Endothelial cell of umbilical vein (primary cell): ENCODE measurements at regions not wholly inside any gene's neighbourhood (a gene's known extent, or its start where the extent isn't known, plus 50 kb on each side); places are given as distances from the start of the nearest gene placed in this dataset.

Source experiments
- BruUV-seq: library from RNA; stranded (reverse); fragments of 400-500 nt; replicated peaks from 2 replicates; lab custom pipeline; 2021; lab: Mats Ljungman, UMichigan
- CTCF ChIA-PET: fragments of 300-600, 350-600 bp; sonication (Branson Sonifier 250); formaldehyde crosslinking; loops from one replicate; lab custom pipeline; 2021; ENCODE audit warnings: antibody characterized with exemption, inconsistent platforms; lab: Charles Lee
- POLR2A ChIA-PET: fragments of 300-600, 350-600 bp; sonication (Branson Sonifier 250); formaldehyde crosslinking; loops from one replicate; lab custom pipeline; 2021; ENCODE audit warnings: antibody characterized with exemption, inconsistent platforms; lab: Charles Lee
- DNase-seq: peaks from one replicate; pipeline ENCODE4 v3.0.0-alpha.2; 2011; ENCODE audit warnings: low read depth, low spot score
- FAIRE-seq: peaks from 2 replicates; lab custom pipeline; 2011; peaks lifted over from hg19 to GRCh38; lab: Jason Lieb, UNC
- H2AFZ ChIP-seq: 2 replicates; pipeline ENCODE4 v1.6.0; 2012; ENCODE audit warnings: low read depth, low read length, control low read depth, inconsistent platforms
- H3K27ac ChIP-seq: 2 replicates; pipeline ENCODE4 v1.5.1; 2011; ENCODE audit warnings: low read depth, mild to moderate bottlenecking, control low read depth, low read length, moderate library complexity; ENCODE audit not compliant: insufficient read depth
- H3K27me3 ChIP-seq, 2 experiments: 2 replicates each; pipeline versions ENCODE4 v1.6.0 to v1.6.1; 2011; ENCODE audit warnings: low read length in 2 of 2, mixed read lengths in 1 of 2; ENCODE audit not compliant: control insufficient read depth in 2 of 2, insufficient read depth in 2 of 2
- H3K36me3 ChIP-seq, 2 experiments: 2 replicates in 1 of 2; 3 replicates in 1 of 2; pipeline ENCODE4 v1.5.1; 2011; ENCODE audit warnings: low read length in 2 of 2, mild to moderate bottlenecking in 1 of 2, moderate library complexity in 1 of 2; ENCODE audit not compliant: control insufficient read depth in 2 of 2, insufficient read depth in 2 of 2; ENCODE audit errors: extremely low read depth in 1 of 2
- H3K4me1 ChIP-seq: 3 replicates; pipeline ENCODE4 v1.5.1; 2011; ENCODE audit warnings: mild to moderate bottlenecking, low read length; ENCODE audit not compliant: control insufficient read depth, insufficient read depth; ENCODE audit errors: extremely low read depth
- H3K4me2 ChIP-seq: 2 replicates; pipeline ENCODE4 v1.6.1; 2011; ENCODE audit warnings: low read length, control low read depth, mixed read lengths; ENCODE audit not compliant: insufficient read depth
- H3K4me3 ChIP-seq, 3 experiments: fragments of 200-600 bp in 1 of 3; sonication (generic), shearing (Covaris generic) in 1 of 3; replicated peaks in 1 of 3; 2 replicates each; pipeline ENCODE4 v1.5.1; 2011 to 2016; ENCODE audit warnings: control low read depth in 3 of 3, low read length in 3 of 3, mild to moderate bottlenecking in 2 of 3, inconsistent platforms in 1 of 3, low read depth in 1 of 3, moderate library complexity in 1 of 3; ENCODE audit not compliant: insufficient read depth in 1 of 3
- H3K79me2 ChIP-seq: 2 replicates; pipeline ENCODE4 v1.6.0; 2012; ENCODE audit warnings: low read length, inconsistent platforms; ENCODE audit not compliant: control insufficient read depth, insufficient read depth
- H3K9ac ChIP-seq: replicated peaks from 2 replicates; pipeline ENCODE3; 2011; ENCODE audit warnings: low read length, control low read depth; ENCODE audit not compliant: insufficient read depth; ENCODE audit errors: extremely low read depth
- H3K9me1 ChIP-seq: replicated peaks from 3 replicates; pipeline ENCODE4 v1.6.0; 2011; ENCODE audit warnings: mild to moderate bottlenecking, low read length; ENCODE audit not compliant: control insufficient read depth, insufficient read depth; ENCODE audit errors: extremely low read depth
- H3K9me3 ChIP-seq: replicated peaks from 2 replicates; pipeline ENCODE4 v1.5.1; 2012; ENCODE audit warnings: low read length, inconsistent platforms; ENCODE audit not compliant: control insufficient read depth, insufficient read depth
- H4K20me1 ChIP-seq: replicated peaks from 2 replicates; pipeline ENCODE3; 2011; ENCODE audit warnings: mild to moderate bottlenecking, low read length; ENCODE audit not compliant: control insufficient read depth, insufficient read depth; ENCODE audit errors: extremely low read depth
- CTCF ChIP-seq, 2 donors: IDR thresholded peaks; 1 replicate in 1 of 2; 2 replicates in 1 of 2; pipeline ENCODE4 v1.5.1; 2011; ENCODE audit warnings: low read length in 2 of 2, mild to moderate bottlenecking in 2 of 2, moderate library complexity in 2 of 2, control low read depth in 1 of 2, inconsistent platforms in 1 of 2, low read depth in 1 of 2; ENCODE audit not compliant: insufficient read depth in 1 of 2; ENCODE audit errors: extremely low read depth in 1 of 2
- EZH2 ChIP-seq: IDR thresholded peaks from 2 replicates; pipeline ENCODE4 v1.6.1; 2012; ENCODE audit warnings: borderline replicate concordance, low read depth, mild to moderate bottlenecking, moderate library complexity, low read length, inconsistent platforms; ENCODE audit not compliant: severe bottlenecking
- FOS ChIP-seq: IDR thresholded peaks from 2 replicates; pipeline ENCODE4 v1.6.1; 2011; ENCODE audit warnings: mild to moderate bottlenecking, low read length, moderate library complexity, borderline replicate concordance; ENCODE audit not compliant: insufficient read depth
- GATA2 ChIP-seq: IDR thresholded peaks from 2 replicates; pipeline ENCODE4 v1.7.0; 2011; ENCODE audit warnings: low read depth, mild to moderate bottlenecking, moderate library complexity, mixed read lengths, low read length; ENCODE audit not compliant: insufficient read length, insufficient read depth
- JUN ChIP-seq: IDR thresholded peaks from 2 replicates; pipeline ENCODE4 v1.6.1; 2011; ENCODE audit warnings: borderline replicate concordance, low read depth; ENCODE audit not compliant: insufficient read length, insufficient read depth
- MAX ChIP-seq: IDR thresholded peaks from 2 replicates; pipeline ENCODE4 v1.6.1; 2011; ENCODE audit not compliant: insufficient read depth, insufficient read length
- MYC ChIP-seq: IDR thresholded peaks from one replicate; pipeline ENCODE4 v1.6.1; 2011; ENCODE audit warnings: mild to moderate bottlenecking, low read depth, low read length
- POLR2A ChIP-seq: IDR thresholded peaks from 2 replicates; pipeline ENCODE4 v1.6.1; 2012; ENCODE audit warnings: low read depth, mild to moderate bottlenecking, control low read depth, low read length
- POLR2AphosphoS5 ChIP-seq: IDR thresholded peaks from 2 replicates; pipeline ENCODE4 v1.6.1; 2012; ENCODE audit warnings: low read depth, mild to moderate bottlenecking, control low read depth, low read length, moderate library complexity; ENCODE audit not compliant: insufficient read depth
- dilution Hi-C: fragments of 300-500 bp; cut with MboI; formaldehyde crosslinking; loops from one replicate; pipeline ENCODE4 v1.15.0; 2019; ENCODE audit warnings: low sequenced_read_pairs; ENCODE audit not compliant: extremely low pct_ligation_motif_present
- intact Hi-C: fragments of 100-400 bp; cut with micrococcal nuclease; formaldehyde crosslinking; loops from one replicate; pipeline ENCODE4 v1.10.0; 2022

- H3K36me3 ChIP-seq, result no peaks in the 10 kb centered on the region
- H3K27ac ChIP-seq, result no peak overlapping the region
- no peak overlapping the region for H3K4me2 ChIP-seq
- FAIRE-seq, result no peak
- no peaks in the 10 kb centered on the region for H3K9me1 ChIP-seq
- no peak overlapping the region for H2AFZ ChIP-seq
- H4K20me1 ChIP-seq, result no peaks in the 10 kb centered on the region
- intact Hi-C loops, result no loop called here
- TF ChIP-seq CTCF (IDR thresholded peaks at IDR 0.05; ENCODE audit: extremely low read depth in 1 of 2, insufficient read depth in 1 of 2, low read depth in 1 of 2, low read length in 2 of 2) (no peak), MAX (no peak)
- H3K9me3 ChIP-seq, result no peaks in the 10 kb centered on the region
- DNase-seq, result no peak
- ChIA-PET CTCF (interaction anchor here (0.8 to 2.8 kb wide), 6 partner anchors 10 to 724 kb away, joined by 3 to 8 read pairs (median 4); no protein-coding TSS in a partner anchor), POLR2A (no interaction called here)
- no peaks in the 10 kb centered on the region for H3K27me3 ChIP-seq
- H3K4me1 ChIP-seq, result no peaks in the 10 kb centered on the region
- dilution Hi-C loops, result no loop called here
- no peaks in the 10 kb centered on the region for H3K79me2 ChIP-seq
- BruUV-seq, result no TSS peak
- no peak overlapping the region for H3K9ac ChIP-seq
- H3K4me3 ChIP-seq, result no peak overlapping the region
Observed at GRCh38 chr1:172726740-172727139, 67.8 kb downstream of the FASLG start.

- H4K20me1 ChIP-seq, result no peaks in the 10 kb centered on the region
- H3K9ac ChIP-seq, result no peak overlapping the region
- BruUV-seq, result no TSS peak
- no peaks in the 10 kb centered on the region for H3K9me1 ChIP-seq
- ChIA-PET CTCF (interaction anchor here (0.8 to 2.8 kb wide), 3 partner anchors 15 to 725 kb away, joined by 3 to 8 read pairs (median 6); no protein-coding TSS in a partner anchor), POLR2A (no interaction called here)
- H3K36me3 ChIP-seq, result no peaks in the 10 kb centered on the region
- no peak overlapping the region for H3K27ac ChIP-seq
- intact Hi-C loops (no loop called here), dilution Hi-C loops (no loop called here)
- H3K4me2 ChIP-seq, result no peak overlapping the region
- FAIRE-seq (no peak), DNase-seq (no peak)
- no peaks in the 10 kb centered on the region for H3K27me3 ChIP-seq
- no peak overlapping the region for H2AFZ ChIP-seq
- TF ChIP-seq CTCF (IDR thresholded peaks at IDR 0.05; ENCODE audit: extremely low read depth in 1 of 2, insufficient read depth in 1 of 2, low read depth in 1 of 2, low read length in 2 of 2), result no peak
- TF ChIP-seq POLR2AphosphoS5, result no peak
- TF ChIP-seq MYC, result no peak
- no peak for TF ChIP-seq FOS
- TF ChIP-seq MAX, result no peak
- TF ChIP-seq GATA2, result no peak
- no peak for TF ChIP-seq JUN
- no peak for TF ChIP-seq EZH2
- TF ChIP-seq POLR2A, result no peak
- H3K9me3 ChIP-seq, result no peaks in the 10 kb centered on the region
- no peaks in the 10 kb centered on the region for H3K79me2 ChIP-seq
- no peak overlapping the region for H3K4me3 ChIP-seq
- H3K4me1 ChIP-seq, result no peaks in the 10 kb centered on the region
Observed at GRCh38 chr1:172727275-172727857, 68.5 kb downstream of the FASLG start.
